Vagina (tissue), 2 donors: ENCODE measurements at regions not wholly inside any gene's neighbourhood (a gene's known extent, or its start where the extent isn't known, plus 50 kb on each side); places are given as distances from the start of the nearest gene placed in this dataset.

ENCODE experiments used
- CTCF ChIP-seq, 3 experiments: fragments of 450-650 bp in 2 of 3; fragments of 200-600 bp in 1 of 3; sonication (generic) in 1 of 3; IDR thresholded peaks; one replicate each; pipeline ENCODE4 v1.5.1; 2017 to 2019; ENCODE audit warnings: antibody characterized with exemption in 3 of 3, mild to moderate bottlenecking in 2 of 3, moderate library complexity in 2 of 3
- POLR2A ChIP-seq, 2 donors: fragments of 450-650 bp; IDR thresholded peaks; one replicate each; pipeline ENCODE4 v1.6.1; 2017; ENCODE audit warnings: antibody characterized with exemption in 2 of 2, mild to moderate bottlenecking in 2 of 2, moderate library complexity in 2 of 2

- TF ChIP-seq CTCF (IDR thresholded peaks at IDR 0.05) (no peak), POLR2A (IDR thresholded peaks at IDR 0.05) (no peak)
These were observed 174.1 kb downstream of the DDX1 start for GRCh38 chr2:15765686-15766302.
